A549 (cell line): ENCODE measurements at regions not wholly inside any gene's neighbourhood (a gene's known extent, or its start where the extent isn't known, plus 50 kb on each side); places are given as distances from the start of the nearest gene placed in this dataset.
A peak's percentile ranks its signal among the peaks of the same experiment; 100 is the strongest.

Experiments
- ATAC-seq, 2 experiments: fragments of 200-7000 bp in 1 of 2; fragments of >200 bp in 1 of 2; cut with Nextera tagmentation in 1 of 2; cut with Tn5 transposase in 1 of 2; 3 replicates each; pipeline versions ENCODE4 v1.8.0 to v1.9.1; 2018 to 2020; ENCODE audit warnings: mild to moderate bottlenecking in 1 of 2, moderate library complexity in 1 of 2
- CTCF ChIA-PET: fragments of 300-600 bp; sonication (Branson Sonifier 250); formaldehyde crosslinking; extraction: SDS; loops from one replicate; lab custom pipeline; 2021; ENCODE audit warnings: antibody characterized with exemption, inconsistent platforms; lab: Yijun Ruan, JAX
- POLR2A ChIA-PET: fragments of 350-600 bp; formaldehyde crosslinking; extraction: SDS; loops from one replicate; lab custom pipeline; 2021; ENCODE audit warnings: antibody characterized with exemption, inconsistent platforms; lab: Yijun Ruan, JAX
- DNase-seq, 2 experiments: peaks; one replicate each; pipeline versions ENCODE4 v3.0.0 to v3.0.0-alpha.2; 2011 to 2016; ENCODE audit warnings: low read depth in 1 of 2, low spot score in 1 of 2
- FAIRE-seq: peaks from 2 replicates; lab custom pipeline; 2011; peaks lifted over from hg19 to GRCh38; lab: Jason Lieb, UNC
- H3K27ac ChIP-seq, 2 experiments: fragments of >200 bp; sonication (Bioruptor Twin); formaldehyde crosslinking; 3 replicates each; pipeline ENCODE4 v1.5.1; 2016 to 2017
- H3K4me1 ChIP-seq: fragments of >200 bp; sonication (Bioruptor Twin); formaldehyde crosslinking; 3 replicates; pipeline ENCODE4 v1.6.1; 2016
- H3K4me2 ChIP-seq: fragments of >200 bp; sonication (Bioruptor Twin); formaldehyde crosslinking; 3 replicates; pipeline ENCODE4 v1.6.1; 2016
- H3K4me3 ChIP-seq: fragments of >200 bp; sonication (Bioruptor Twin); formaldehyde crosslinking; 3 replicates; pipeline ENCODE4 v1.5.1; 2016
- H3K9me3 ChIP-seq: fragments of >200 bp; sonication (Bioruptor Twin); formaldehyde crosslinking; 3 replicates; pipeline ENCODE4 v1.6.1; 2016
- BHLHE40 ChIP-seq: IDR thresholded peaks from 2 replicates; pipeline ENCODE4 v1.6.1; 2012; ENCODE audit warnings: low read depth, low read length, inconsistent platforms
- CBX2 ChIP-seq: fragments of 200-600 bp; sonication (generic); IDR thresholded peaks from 2 replicates; pipeline ENCODE4 v1.6.1; 2016; ENCODE audit warnings: low read depth, mild to moderate bottlenecking, borderline replicate concordance
- CHD4 ChIP-seq: fragments of 200-600 bp; sonication (generic); IDR thresholded peaks from 2 replicates; pipeline ENCODE4 v1.6.1; 2016; ENCODE audit warnings: antibody characterized with exemption, mild to moderate bottlenecking, borderline replicate concordance
- E2F6 ChIP-seq: IDR thresholded peaks from 2 replicates; pipeline ENCODE4 v1.6.1; 2012; ENCODE audit warnings: low read depth, borderline replicate concordance
- EHF ChIP-seq: fragments of 250-450 bp; sonication (Bioruptor Pico); IDR thresholded peaks from 2 replicates; pipeline ENCODE4 v1.5.0; 2020; ENCODE audit warnings: mild to moderate bottlenecking
- EHMT2 ChIP-seq: fragments of 200-600 bp; sonication (generic); IDR thresholded peaks from 2 replicates; pipeline ENCODE4 v1.6.1; 2016; ENCODE audit warnings: antibody characterized with exemption, low read depth, mild to moderate bottlenecking, moderate library complexity
- FOSL2 ChIP-seq, 2 experiments: fragments of 450-650 bp in 1 of 2; fragments of >200 bp in 1 of 2; sonication (Bioruptor Twin) in 1 of 2; formaldehyde crosslinking; IDR thresholded peaks; 2 replicates each; pipeline versions ENCODE4 v1.5.0 to v1.6.1; 2016 to 2020; ENCODE audit warnings: mild to moderate bottlenecking in 1 of 2, moderate library complexity in 1 of 2
- FOXS1 ChIP-seq: fragments of 250-450 bp; sonication (Bioruptor Pico); IDR thresholded peaks from 2 replicates; pipeline ENCODE4 v1.5.0; 2020; ENCODE audit warnings: mild to moderate bottlenecking, moderate library complexity
- HEYL ChIP-seq: fragments of 250-450 bp; sonication (Bioruptor Pico); IDR thresholded peaks from 2 replicates; pipeline ENCODE4 v1.8.0; 2021; ENCODE audit warnings: mild to moderate bottlenecking, moderate library complexity
- HOXB13 ChIP-seq: fragments of 250-450 bp; sonication (Bioruptor Pico); IDR thresholded peaks from 2 replicates; pipeline ENCODE4 v1.5.0; 2020; ENCODE audit warnings: low read depth, mild to moderate bottlenecking, moderate library complexity
- JUN ChIP-seq, 2 experiments: fragments of >200 bp; sonication (Bioruptor Twin); formaldehyde crosslinking; IDR thresholded peaks; 2 replicates in 1 of 2; 3 replicates in 1 of 2; pipeline ENCODE4 v1.6.1; 2016 to 2017
- JUNB ChIP-seq: fragments of >200 bp; sonication (Bioruptor Twin); formaldehyde crosslinking; IDR thresholded peaks from 2 replicates; pipeline ENCODE4 v1.6.1; 2016
- MAX ChIP-seq: IDR thresholded peaks from 2 replicates; pipeline ENCODE4 v1.6.1; 2012
- MYC ChIP-seq: IDR thresholded peaks from 2 replicates; pipeline ENCODE4 v1.6.1; 2012; ENCODE audit warnings: mild to moderate bottlenecking, inconsistent platforms, low read length, improper control_type of control experiment, borderline replicate concordance
- PBX3 ChIP-seq: IDR thresholded peaks from 2 replicates; pipeline ENCODE4 v1.6.1; 2012
- POLR2A ChIP-seq: IDR thresholded peaks from 2 replicates; pipeline ENCODE4 v1.6.1; 2012; ENCODE audit warnings: mild to moderate bottlenecking, low read length
- POLR2AphosphoS2 ChIP-seq: conservative IDR thresholded peaks from 2 replicates; pipeline ENCODE4 v1.6.1; 2012; ENCODE audit warnings: low read length, improper control_type of control experiment, inconsistent platforms
- RCOR1 ChIP-seq: fragments of 150-350 bp; IDR thresholded peaks from 2 replicates; pipeline ENCODE4 v1.6.1; 2014; ENCODE audit warnings: antibody characterized with exemption, low read length, low read depth
- REST ChIP-seq: fragments of 200-600 bp; sonication (generic); IDR thresholded peaks from 2 replicates; pipeline ENCODE4 v1.6.1; 2016; ENCODE audit warnings: antibody characterized with exemption, mild to moderate bottlenecking, moderate library complexity
- RFX5 ChIP-seq: fragments of 450-650 bp; IDR thresholded peaks from 2 replicates; pipeline ENCODE4 v1.7.1; 2014; ENCODE audit warnings: antibody characterized with exemption, mild to moderate bottlenecking, moderate library complexity
- RNF2 ChIP-seq: fragments of 200-600 bp; sonication (generic); IDR thresholded peaks from 2 replicates; pipeline ENCODE4 v1.6.1; 2016; ENCODE audit warnings: low read depth, mild to moderate bottlenecking, antibody characterized with exemption, moderate library complexity, borderline replicate concordance
- TFCP2L1 ChIP-seq: fragments of 250-450 bp; sonication (Bioruptor Pico); IDR thresholded peaks from 2 replicates; pipeline ENCODE4 v1.5.0; 2021; ENCODE audit warnings: mild to moderate bottlenecking
- ZC3H11A ChIP-seq: fragments of 450-650 bp; IDR thresholded peaks from 2 replicates; pipeline ENCODE4 v1.6.1; 2014; ENCODE audit warnings: antibody characterized with exemption, mild to moderate bottlenecking
- ZFP36 ChIP-seq: fragments of 450-650 bp; IDR thresholded peaks from 2 replicates; pipeline ENCODE4 v1.6.1; 2014; ENCODE audit warnings: borderline replicate concordance; ENCODE audit not compliant: partially characterized antibody
- WGBS: methylation state at CpG from one replicate; pipeline ENCODE4 v1.1.6; 2017; ENCODE audit errors: missing lambda C conversion rate; 5-methylcytosine and 5-hydroxymethylcytosine counted together

- Histone ChIP-seq H3K27ac (0 out of 6 replicates have a peak overlapping the region, but pooled peaks of 1 of the 2 experiments have one; percentile 15), H3K4me3 (no peak overlapping the region), H3K9me3 (peaks cover 6% of the 10 kb centered on the region; the same call in 2 of the 3 replicates), H3K4me2 (no peak overlapping the region), H3K4me1 (no peaks in the 10 kb centered on the region; the same call in 2 of the 3 replicates)
- WGBS: 67% methylated on average over 3 of the region's 3 CpGs
- no peak for TF ChIP-seq HOXB13 (CRISPR knock-in tag)
- no peak for TF ChIP-seq FOSL2 (IDR thresholded peaks at IDR 0.05)
- TF ChIP-seq FOSL2 (CRISPR knock-in tag; IDR thresholded peaks at IDR 0.05): 0 out of 2 replicates have a peak, but pooled peaks have one; percentile 5
- peak; percentile 20; the same call in 1 of the 2 replicates for TF ChIP-seq E2F6
- FAIRE-seq: no peak
- ChIA-PET POLR2A (no interaction called here), CTCF (interaction anchor here (1.0 to 2.2 kb wide), 2 partner anchors 10 to 91 kb away, joined by 3 to 5 read pairs; no protein-coding TSS in a partner anchor)
- ATAC-seq: peak; percentile 80 to 90
- DNase-seq: peak; percentile 8 to 26
These were observed 318.9 kb downstream of the MAP2K6 start for GRCh38 chr17:69733171-69734012.

- Histone ChIP-seq H3K27ac (no peak overlapping the region), H3K4me2 (no peak overlapping the region), H3K9me3 (peaks cover 6% of the 10 kb centered on the region; the same call in 2 of the 3 replicates), H3K4me3 (no peak overlapping the region), H3K4me1 (no peaks in the 10 kb centered on the region; the same call in 2 of the 3 replicates)
- CTCF ChIA-PET: interaction anchor here (0.6 kb wide), 1 partner anchor 136 kb away, joined by 3 read pairs; no protein-coding TSS in a partner anchor
- DNase-seq (no peak), ATAC-seq (no peak), FAIRE-seq (peak; percentile 36)
- POLR2A ChIA-PET: no interaction called here
- TF ChIP-seq RNF2 (no peak), REST (no peak), POLR2AphosphoS2 (no peak), TFCP2L1 (CRISPR knock-in tag) (no peak), POLR2A (no peak), CBX2 (no peak), FOXS1 (CRISPR knock-in tag) (no peak), MAX (no peak)
- WGBS: 78% methylated on average over 1 of the region's 1 CpG
These were observed 320.2 kb downstream of the MAP2K6 start for GRCh38 chr17:69734656-69735055.

DNA sequence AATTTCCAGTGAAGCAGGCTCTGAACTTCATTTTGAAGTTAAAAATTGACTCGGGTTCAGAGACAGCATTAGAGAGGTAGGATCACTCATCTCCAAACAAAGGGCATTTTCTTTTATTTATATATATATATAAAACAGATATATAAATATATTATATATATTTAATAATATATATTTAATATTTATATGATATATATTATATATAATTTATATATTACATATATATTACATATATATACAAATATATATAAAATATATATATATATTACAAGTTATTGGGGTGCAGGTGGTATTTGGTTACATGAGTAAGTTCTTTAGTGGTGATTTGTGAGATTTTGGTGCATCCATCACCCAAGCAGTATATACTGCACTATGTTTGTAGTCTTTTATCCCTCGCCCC is 320.8 kb downstream of the MAP2K6 start:
- POLR2A ChIA-PET: no interaction called here
- FAIRE-seq (no peak), DNase-seq (no peak), ATAC-seq (no peak)
- Histone ChIP-seq H3K4me2 (no peak overlapping the region), H3K4me1 (no peaks in the 10 kb centered on the region; the same call in 2 of the 3 replicates), H3K9me3 (peaks cover 6% of the 10 kb centered on the region; the same call in 2 of the 3 replicates), H3K27ac (no peak overlapping the region), H3K4me3 (no peak overlapping the region)
- CTCF ChIA-PET: interaction anchor here (0.6 kb wide), 1 partner anchor 135 kb away, joined by 3 read pairs; no protein-coding TSS in a partner anchor
- 65% methylated on average over 2 of the region's 2 CpGs for WGBS
- TF ChIP-seq HEYL (CRISPR knock-in tag): no peak
- TF ChIP-seq CHD4: no peak
- TF ChIP-seq ZC3H11A: no peak
- no peak for TF ChIP-seq ZFP36
- TF ChIP-seq EHMT2: no peak
- TF ChIP-seq RCOR1: no peak
- no peak for TF ChIP-seq RFX5
- TF ChIP-seq JUNB: no peak
- TF ChIP-seq EHF: no peak
- no peak for TF ChIP-seq PBX3
- TF ChIP-seq BHLHE40: no peak
- TF ChIP-seq MYC: no peak
- TF ChIP-seq JUN (IDR thresholded peaks at IDR 0.05): no peak
